Keratinocyte (primary cell): ENCODE measurements at regions not wholly inside any gene's neighbourhood (a gene's known extent, or its start where the extent isn't known, plus 50 kb on each side); places are given as distances from the start of the nearest gene placed in this dataset.

Source experiments
- EZH2 ChIP-seq: IDR thresholded peaks from one replicate; pipeline ENCODE4 v1.6.1; 2012; ENCODE audit warnings: inconsistent platforms, mild to moderate bottlenecking, low read length, moderate library complexity
- TF ChIP-seq, protein P1 (sequence below), 3 experiments: IDR thresholded peaks in 1 of 3; conservative IDR thresholded peaks in 1 of 3; optimal IDR thresholded peaks in 1 of 3; 2 replicates in 2 of 3; 3 replicates in 1 of 3; pipeline versions ENCODE3 to v1.5.1; 2011; ENCODE audit warnings: low read length in 3 of 3, mild to moderate bottlenecking in 3 of 3, moderate library complexity in 2 of 3, control low read depth in 1 of 3, inconsistent platforms in 1 of 3; ENCODE audit not compliant: insufficient read depth in 2 of 3; ENCODE audit errors: extremely low read depth in 1 of 3

GRCh38 chr17:77390870-77391269 is 250.1 kb downstream of the SEC14L1 start:
- TF ChIP-seq, protein P1, sequence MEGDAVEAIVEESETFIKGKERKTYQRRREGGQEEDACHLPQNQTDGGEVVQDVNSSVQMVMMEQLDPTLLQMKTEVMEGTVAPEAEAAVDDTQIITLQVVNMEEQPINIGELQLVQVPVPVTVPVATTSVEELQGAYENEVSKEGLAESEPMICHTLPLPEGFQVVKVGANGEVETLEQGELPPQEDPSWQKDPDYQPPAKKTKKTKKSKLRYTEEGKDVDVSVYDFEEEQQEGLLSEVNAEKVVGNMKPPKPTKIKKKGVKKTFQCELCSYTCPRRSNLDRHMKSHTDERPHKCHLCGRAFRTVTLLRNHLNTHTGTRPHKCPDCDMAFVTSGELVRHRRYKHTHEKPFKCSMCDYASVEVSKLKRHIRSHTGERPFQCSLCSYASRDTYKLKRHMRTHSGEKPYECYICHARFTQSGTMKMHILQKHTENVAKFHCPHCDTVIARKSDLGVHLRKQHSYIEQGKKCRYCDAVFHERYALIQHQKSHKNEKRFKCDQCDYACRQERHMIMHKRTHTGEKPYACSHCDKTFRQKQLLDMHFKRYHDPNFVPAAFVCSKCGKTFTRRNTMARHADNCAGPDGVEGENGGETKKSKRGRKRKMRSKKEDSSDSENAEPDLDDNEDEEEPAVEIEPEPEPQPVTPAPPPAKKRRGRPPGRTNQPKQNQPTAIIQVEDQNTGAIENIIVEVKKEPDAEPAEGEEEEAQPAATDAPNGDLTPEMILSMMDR (optimal IDR thresholded peaks at IDR 0.05 in 1 of 3, IDR thresholded peaks at IDR 0.05 in 1 of 3, conservative IDR thresholded peaks at IDR 0.05 in 1 of 3; ENCODE audit: extremely low read depth in 1 of 3, insufficient read depth in 2 of 3, low read length in 3 of 3), result no peak
- TF ChIP-seq EZH2, result no peak
